ENCODE measurements at regions not wholly inside any gene's neighbourhood (a gene's known extent, or its start where the extent isn't known, plus 50 kb on each side); places are given as distances from the start of the nearest gene placed in this dataset.

GRCh38 chr1:14292520-14292919, 306.0 kb upstream of the KAZN start:
- H3K4me1 ChIP-seq (ENCODE audit: insufficient read depth) = no peaks in the 10 kb centered on the region
- H3K9me2 ChIP-seq (replicated peaks; ENCODE audit: insufficient read depth) = no peaks in the 10 kb centered on the region
- no peak overlapping the region for H3K4me2 ChIP-seq
- no peak overlapping the region for H3K4me3 ChIP-seq
- no peak overlapping the region for H3K27ac ChIP-seq
- H3K9me3 ChIP-seq (ENCODE audit: low read depth) = no peaks in the 10 kb centered on the region
- DNase-seq (ENCODE audit: low spot score) = no peak
- H3K36me3 ChIP-seq (replicated peaks; ENCODE audit: insufficient read depth, low read depth) = no peaks in the 10 kb centered on the region
- no peak overlapping the region for H2AFZ ChIP-seq
- H4K20me1 ChIP-seq (ENCODE audit: insufficient read depth, poor library complexity, severe bottlenecking) = no peaks in the 10 kb centered on the region
- TF ChIP-seq, protein P1, sequence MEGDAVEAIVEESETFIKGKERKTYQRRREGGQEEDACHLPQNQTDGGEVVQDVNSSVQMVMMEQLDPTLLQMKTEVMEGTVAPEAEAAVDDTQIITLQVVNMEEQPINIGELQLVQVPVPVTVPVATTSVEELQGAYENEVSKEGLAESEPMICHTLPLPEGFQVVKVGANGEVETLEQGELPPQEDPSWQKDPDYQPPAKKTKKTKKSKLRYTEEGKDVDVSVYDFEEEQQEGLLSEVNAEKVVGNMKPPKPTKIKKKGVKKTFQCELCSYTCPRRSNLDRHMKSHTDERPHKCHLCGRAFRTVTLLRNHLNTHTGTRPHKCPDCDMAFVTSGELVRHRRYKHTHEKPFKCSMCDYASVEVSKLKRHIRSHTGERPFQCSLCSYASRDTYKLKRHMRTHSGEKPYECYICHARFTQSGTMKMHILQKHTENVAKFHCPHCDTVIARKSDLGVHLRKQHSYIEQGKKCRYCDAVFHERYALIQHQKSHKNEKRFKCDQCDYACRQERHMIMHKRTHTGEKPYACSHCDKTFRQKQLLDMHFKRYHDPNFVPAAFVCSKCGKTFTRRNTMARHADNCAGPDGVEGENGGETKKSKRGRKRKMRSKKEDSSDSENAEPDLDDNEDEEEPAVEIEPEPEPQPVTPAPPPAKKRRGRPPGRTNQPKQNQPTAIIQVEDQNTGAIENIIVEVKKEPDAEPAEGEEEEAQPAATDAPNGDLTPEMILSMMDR (IDR thresholded peaks at IDR 0.05; ENCODE audit: poor library complexity) = no peak
- TF ChIP-seq EZH2phosphoT487 (IDR thresholded peaks at IDR 0.05; ENCODE audit: low read depth, severe bottlenecking, unreplicated experiment) (no peak), EZH2 (IDR thresholded peaks at IDR 0.05; ENCODE audit: borderline replicate concordance) (no peak)
- H3K27me3 ChIP-seq = no peaks in the 10 kb centered on the region
- WGBS (ENCODE audit: low lambda C conversion rate, missing lambda C conversion rate) = over 99% methylated on average over 7 of the region's 7 CpGs
- no peaks in the 10 kb centered on the region for H3K79me2 ChIP-seq

- Histone ChIP-seq H3K4me1 (ENCODE audit: insufficient read depth) (no peaks in the 10 kb centered on the region), H3K9me2 (replicated peaks; ENCODE audit: insufficient read depth) (no peaks in the 10 kb centered on the region), H3K4me3 (no peak overlapping the region), H2AFZ (no peak overlapping the region), H3K79me2 (no peaks in the 10 kb centered on the region), H3K36me3 (replicated peaks; ENCODE audit: insufficient read depth, low read depth) (no peaks in the 10 kb centered on the region), H3K27ac (no peak overlapping the region), H3K4me2 (no peak overlapping the region), H4K20me1 (ENCODE audit: insufficient read depth, poor library complexity, severe bottlenecking) (no peaks in the 10 kb centered on the region), H3K27me3 (no peaks in the 10 kb centered on the region), H3K9me3 (ENCODE audit: low read depth) (no peaks in the 10 kb centered on the region)
- WGBS (ENCODE audit: low lambda C conversion rate, missing lambda C conversion rate) = 94% methylated on average over 5 of the region's 5 CpGs
- TF ChIP-seq, protein P1 (IDR thresholded peaks at IDR 0.05; ENCODE audit: poor library complexity) = no peak
- TF ChIP-seq EZH2 (IDR thresholded peaks at IDR 0.05; ENCODE audit: borderline replicate concordance) (no peak), EZH2phosphoT487 (IDR thresholded peaks at IDR 0.05; ENCODE audit: low read depth, severe bottlenecking, unreplicated experiment) (no peak)
- DNase-seq (ENCODE audit: low spot score) = no peak
These were observed 304.5 kb upstream of the KAZN start for GRCh38 chr1:14294006-14294405.

DNA sequence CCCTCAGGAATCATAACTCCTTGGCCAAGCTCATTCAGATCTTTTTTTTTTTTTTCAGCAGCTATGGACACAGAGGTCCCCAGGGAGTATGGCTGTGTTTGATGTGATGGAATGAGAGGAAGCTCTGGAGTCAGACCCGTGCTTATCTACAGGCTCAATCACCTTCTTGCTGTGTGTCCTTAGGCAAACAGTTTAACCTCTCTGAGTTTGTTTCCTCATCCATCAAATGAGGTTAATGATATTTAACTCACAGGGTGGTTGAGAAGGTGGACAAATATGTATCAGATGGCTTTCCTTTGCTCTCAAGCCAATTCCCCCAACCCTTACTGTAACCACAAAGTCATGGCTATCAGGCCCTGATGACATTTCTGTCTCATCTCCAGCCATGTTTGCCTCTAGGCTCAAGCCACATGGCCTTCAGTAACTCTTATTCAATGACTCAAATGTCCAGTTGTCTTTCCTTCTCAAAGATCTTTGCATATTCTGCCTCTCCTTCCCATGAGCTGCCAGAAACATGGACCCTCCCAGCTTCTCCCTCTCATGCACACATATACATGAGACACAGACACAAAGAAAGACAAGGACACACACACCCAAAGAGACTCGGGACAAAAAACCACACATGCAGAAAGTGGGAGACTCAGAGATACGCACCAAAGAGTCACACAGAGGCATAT, 303.5 kb upstream of the KAZN start:
- DNase-seq (ENCODE audit: low spot score) = no peak
- Histone ChIP-seq H2AFZ (no peak overlapping the region), H3K9me3 (ENCODE audit: low read depth) (no peaks in the 10 kb centered on the region), H3K79me2 (no peaks in the 10 kb centered on the region), H3K9me2 (replicated peaks; ENCODE audit: insufficient read depth) (no peaks in the 10 kb centered on the region), H3K4me3 (no peak overlapping the region), H4K20me1 (ENCODE audit: insufficient read depth, poor library complexity, severe bottlenecking) (no peaks in the 10 kb centered on the region), H3K27ac (no peak overlapping the region), H3K27me3 (no peaks in the 10 kb centered on the region), H3K4me1 (ENCODE audit: insufficient read depth) (no peaks in the 10 kb centered on the region), H3K36me3 (replicated peaks; ENCODE audit: insufficient read depth, low read depth) (no peaks in the 10 kb centered on the region), H3K4me2 (no peak overlapping the region)
- WGBS (ENCODE audit: low lambda C conversion rate, missing lambda C conversion rate) = 82% methylated on average over 3 of the region's 3 CpGs
- TF ChIP-seq EZH2 (IDR thresholded peaks at IDR 0.05; ENCODE audit: borderline replicate concordance) = no peak
- TF ChIP-seq, protein P1 (IDR thresholded peaks at IDR 0.05; ENCODE audit: poor library complexity) = no peak

Measured in hepatocyte (in vitro differentiated cells).